MM.1S (cell line): ENCODE measurements at regions not wholly inside any gene's neighbourhood (a gene's known extent, or its start where the extent isn't known, plus 50 kb on each side); places are given as distances from the start of the nearest gene placed in this dataset.

ENCODE experiments used
- EZH2 ChIP-seq: fragments of 300-600 bp; sonication (generic); optimal IDR thresholded peaks from 2 replicates; pipeline ENCODE3; 2017; ENCODE audit warnings: low read depth, mild to moderate bottlenecking, antibody characterized with exemption, low read length, mixed read lengths
- EZH2phosphoT487 ChIP-seq: fragments of 300-600 bp; sonication (generic); IDR thresholded peaks from 2 replicates; pipeline ENCODE4 v1.6.1; 2018; ENCODE audit warnings: antibody characterized with exemption, low read length
- TF ChIP-seq, protein P1 (sequence below): fragments of 300-600 bp; sonication (generic); IDR thresholded peaks from 2 replicates; pipeline ENCODE4 v1.5.1; 2016; ENCODE audit warnings: antibody characterized with exemption, low read length, mixed read lengths

DNA sequence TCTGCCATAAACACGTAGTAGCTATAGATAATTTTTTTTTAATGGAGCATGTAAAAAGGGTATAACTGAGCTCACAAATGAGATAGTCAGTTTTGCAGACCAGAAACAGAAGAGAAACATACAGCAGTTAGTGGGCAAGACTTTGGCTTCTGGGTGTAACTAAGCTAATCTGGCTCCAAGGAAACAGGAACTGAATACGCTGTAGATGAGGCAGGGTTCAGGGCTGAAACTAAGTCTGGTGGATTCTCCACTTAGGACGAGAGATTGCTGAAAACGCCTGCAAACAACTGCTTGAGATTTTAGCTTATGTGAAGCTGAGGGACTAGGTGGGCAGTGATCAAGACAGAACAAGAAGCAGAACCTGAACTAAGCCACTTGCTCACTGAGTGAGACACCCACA lies 91.7 kb downstream of the SMIM20 start:
- TF ChIP-seq, protein P1, sequence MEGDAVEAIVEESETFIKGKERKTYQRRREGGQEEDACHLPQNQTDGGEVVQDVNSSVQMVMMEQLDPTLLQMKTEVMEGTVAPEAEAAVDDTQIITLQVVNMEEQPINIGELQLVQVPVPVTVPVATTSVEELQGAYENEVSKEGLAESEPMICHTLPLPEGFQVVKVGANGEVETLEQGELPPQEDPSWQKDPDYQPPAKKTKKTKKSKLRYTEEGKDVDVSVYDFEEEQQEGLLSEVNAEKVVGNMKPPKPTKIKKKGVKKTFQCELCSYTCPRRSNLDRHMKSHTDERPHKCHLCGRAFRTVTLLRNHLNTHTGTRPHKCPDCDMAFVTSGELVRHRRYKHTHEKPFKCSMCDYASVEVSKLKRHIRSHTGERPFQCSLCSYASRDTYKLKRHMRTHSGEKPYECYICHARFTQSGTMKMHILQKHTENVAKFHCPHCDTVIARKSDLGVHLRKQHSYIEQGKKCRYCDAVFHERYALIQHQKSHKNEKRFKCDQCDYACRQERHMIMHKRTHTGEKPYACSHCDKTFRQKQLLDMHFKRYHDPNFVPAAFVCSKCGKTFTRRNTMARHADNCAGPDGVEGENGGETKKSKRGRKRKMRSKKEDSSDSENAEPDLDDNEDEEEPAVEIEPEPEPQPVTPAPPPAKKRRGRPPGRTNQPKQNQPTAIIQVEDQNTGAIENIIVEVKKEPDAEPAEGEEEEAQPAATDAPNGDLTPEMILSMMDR = no peak
- TF ChIP-seq EZH2 = no peak
- TF ChIP-seq EZH2phosphoT487 = no peak
